ENCODE measurements at regions not wholly inside any gene's neighbourhood (a gene's known extent, or its start where the extent isn't known, plus 50 kb on each side); places are given as distances from the start of the nearest gene placed in this dataset.

DNA sequence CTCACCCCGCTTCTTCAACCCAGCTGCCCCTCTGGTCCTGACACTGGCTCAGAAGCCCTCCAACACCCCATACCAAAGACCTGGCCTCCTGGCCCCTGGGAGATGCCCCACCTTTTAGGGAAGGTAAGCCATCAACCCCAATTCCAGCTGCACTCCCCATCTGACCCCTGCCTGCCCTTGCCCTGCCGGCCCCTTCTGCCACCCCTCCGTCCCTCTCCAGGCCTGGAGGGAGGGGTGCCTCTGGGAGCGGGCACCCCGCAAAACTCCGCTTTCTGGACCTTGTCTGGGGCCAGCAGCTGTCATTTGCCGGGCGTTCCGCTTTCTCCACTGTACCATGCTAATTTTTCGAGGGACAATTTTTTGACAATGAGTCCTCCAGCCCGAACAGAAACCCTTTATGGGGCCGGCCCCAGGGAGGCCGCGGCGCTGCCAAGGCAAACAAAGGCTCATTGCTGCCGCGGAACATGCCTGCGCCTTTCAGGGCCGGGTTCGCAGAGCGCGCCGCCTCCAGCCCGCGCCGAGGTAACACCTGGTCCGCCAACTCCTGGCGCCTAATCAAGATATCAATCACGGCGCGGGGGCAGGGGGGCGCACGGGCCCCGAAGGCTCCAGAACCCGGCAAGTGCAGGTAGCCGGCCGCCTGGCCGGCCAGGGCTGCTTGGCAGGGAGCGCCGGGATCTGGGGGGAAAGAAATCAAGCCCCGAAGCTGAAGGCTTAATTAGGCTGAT is 96.0 kb downstream of the INHBB start:
- no peak for DNase-seq

DNA sequence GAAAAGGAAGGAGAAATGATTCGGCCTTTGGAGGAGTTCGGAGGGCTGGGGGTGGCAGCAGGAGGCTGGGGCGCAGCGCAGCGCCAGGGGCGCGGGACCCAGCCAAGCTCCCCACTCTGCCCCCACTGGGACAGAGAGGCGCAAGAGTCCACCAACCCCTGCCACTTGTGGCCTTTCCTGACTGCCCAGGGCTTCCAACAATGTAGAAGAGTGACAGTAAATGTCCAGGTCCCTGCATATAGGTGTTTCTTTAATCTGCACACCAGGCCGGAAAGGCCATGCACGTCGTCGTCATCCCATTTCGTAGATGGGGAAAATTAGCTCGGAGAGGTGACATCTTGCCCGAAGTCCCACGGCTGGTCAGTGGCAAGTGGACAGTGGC is 96.6 kb downstream of the INHBB start:
- DNase-seq, result no peak

- no peak for DNase-seq
Observed at GRCh38 chr2:120442923-120443571, 97.1 kb downstream of the INHBB start.

GRCh38 chr2:120443946-120444345 is 98.0 kb downstream of the INHBB start:
- DNase-seq, result no peak

GRCh38 chr2:120444691-120445240 is 98.8 kb downstream of the INHBB start:
- no peak for DNase-seq

GRCh38 chr2:120445449-120446143 is 99.7 kb downstream of the INHBB start:
- DNase-seq, result no peak

- DNase-seq, result no peak
Observed at GRCh38 chr2:120446236-120447126, 100.5 kb downstream of the INHBB start.

DNA sequence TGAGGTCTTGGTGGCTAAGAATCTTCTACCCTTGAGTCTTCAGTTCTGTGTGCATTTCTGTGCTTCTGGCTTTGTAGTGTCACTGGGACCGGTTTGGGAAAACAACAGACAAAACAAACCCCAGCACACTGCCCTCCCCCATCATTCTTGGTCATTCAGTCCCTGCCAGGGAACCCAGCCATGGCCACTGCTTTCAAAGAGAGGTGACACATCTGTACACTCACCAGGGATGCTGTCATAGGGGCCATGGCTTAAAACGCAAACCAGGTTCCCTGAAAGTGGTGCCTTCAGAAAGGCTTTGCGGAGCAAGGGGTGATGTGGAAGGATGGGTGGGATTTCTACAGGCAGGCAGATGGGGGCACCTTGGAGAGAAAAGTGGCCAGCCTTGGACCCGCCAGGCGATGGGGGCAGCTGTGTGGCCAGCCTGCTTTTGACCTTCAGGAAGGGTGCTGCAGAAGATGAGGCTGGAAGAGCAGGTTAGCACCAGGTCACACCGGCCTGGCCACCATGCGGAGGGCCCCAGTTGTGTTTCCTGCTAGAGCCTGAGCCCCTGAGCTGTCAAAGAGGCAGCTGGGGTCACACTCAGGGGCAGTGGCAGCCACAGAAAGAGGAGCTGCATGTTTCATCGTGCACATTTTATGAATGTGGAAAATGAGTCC is 101.3 kb downstream of the INHBB start:
- no peak for DNase-seq

- no peak for DNase-seq
Observed at GRCh38 chr2:120448436-120448835, 102.5 kb downstream of the INHBB start.

DNA sequence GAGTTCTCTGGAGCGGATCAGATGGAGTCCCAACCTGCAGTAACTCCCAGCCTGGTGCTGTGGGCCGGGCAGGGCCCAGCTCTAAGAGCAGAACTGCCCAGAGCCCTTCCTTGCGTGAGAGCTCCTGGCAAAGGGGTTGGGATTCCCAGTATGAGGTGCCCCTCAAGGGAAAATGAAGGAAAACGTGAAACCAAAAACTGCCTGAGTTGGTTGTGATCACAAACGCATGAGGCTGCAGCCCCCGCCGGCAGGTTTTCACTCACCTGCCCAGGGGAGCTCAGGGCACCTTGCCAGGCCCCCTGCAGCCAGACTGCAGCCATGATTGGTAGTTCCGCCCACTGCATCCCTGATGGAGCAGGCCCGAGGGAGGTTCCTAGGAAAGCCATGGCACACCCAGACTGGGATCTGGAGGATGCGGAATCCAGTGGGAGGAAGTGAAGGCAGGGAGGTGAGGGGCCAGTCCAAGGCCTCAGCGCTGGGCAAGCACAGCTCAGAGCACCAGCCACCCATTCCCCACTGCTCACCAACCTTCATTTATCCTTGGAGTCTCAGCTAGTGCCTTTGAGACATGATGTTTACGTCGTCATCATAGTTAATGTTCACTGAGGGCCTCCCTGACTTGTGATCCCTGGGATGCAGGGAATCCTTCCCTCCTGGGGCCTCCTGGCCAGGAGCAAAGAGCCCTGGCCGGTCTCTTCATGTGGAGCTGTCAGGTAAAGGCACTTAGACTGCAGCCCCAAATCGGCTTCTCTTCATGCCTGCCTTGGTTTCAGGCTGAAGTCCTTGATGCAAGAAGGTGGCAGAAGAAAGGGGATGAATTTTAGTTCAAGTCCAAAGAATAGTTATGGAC is 103.2 kb downstream of the INHBB start:
- no peak for DNase-seq

DNA sequence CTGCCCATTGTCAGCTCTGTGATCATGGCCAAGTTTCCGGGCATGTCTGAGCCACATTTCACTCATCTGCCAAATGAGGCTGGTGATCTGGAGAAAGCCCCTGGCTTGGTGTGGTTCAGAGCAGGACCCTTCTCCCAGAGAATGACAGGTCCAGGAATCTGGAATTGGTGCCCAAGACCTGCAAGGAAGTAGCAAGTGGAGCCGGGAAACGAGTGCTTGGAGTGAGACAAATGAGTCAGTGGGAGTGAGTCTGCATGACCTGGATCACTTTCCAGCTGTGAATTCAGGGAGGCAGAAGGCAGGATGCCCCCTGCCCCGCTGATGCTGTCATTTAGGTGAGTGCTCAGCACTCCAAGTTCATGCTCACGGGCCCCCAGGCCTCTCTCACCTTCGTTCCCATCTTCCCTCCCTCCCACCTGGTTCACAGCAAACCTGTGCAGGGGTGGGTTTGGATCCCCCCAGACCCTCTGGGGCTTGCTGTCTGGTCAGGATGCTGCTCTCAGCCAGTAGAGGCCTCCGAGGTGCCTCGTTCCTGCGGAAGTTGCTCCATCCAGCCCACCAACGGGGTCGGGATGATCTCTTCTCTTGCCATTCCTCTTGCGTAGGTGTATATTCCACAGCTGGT is 104.4 kb downstream of the INHBB start:
- DNase-seq, result no peak

DNA sequence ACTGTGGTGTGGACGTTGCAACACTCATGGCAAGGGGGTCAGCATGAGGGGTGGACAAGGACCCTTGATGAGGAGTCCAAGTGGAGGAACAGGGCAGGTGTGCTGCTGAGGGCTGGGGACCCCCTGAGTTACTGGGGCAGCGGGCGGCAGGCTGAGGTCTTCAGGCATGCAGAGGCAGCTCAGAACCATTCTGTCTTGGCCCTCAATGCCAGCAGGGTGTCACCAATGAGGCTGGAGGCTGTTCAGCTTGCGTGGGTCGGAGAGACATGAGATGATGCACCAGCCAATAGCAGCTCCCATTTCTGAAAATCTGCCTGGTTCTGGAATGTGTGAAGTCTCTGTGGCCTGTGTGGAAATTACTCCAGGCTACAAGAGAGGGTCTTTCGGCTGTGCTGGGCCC is 105.4 kb downstream of the INHBB start:
- no peak for DNase-seq

DNA sequence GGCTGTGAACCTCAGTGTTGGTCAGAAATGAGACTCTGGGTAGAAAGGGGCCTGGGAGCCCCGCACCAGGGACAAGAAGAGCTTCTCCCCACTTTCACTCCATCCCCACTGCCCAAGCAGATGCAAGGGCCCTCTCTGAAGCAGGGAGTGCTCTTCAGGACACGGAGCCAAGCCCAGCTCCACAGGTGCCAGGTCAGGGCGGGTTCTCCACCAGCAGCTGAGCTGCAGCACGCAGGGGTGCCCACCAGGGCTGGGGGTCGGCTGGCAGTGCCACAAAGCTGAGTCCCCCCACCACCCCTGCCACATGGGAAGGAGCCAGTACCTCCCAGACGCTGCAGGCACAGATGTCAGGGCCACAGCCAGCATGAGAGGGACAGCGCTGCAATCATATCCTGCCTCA is 106.2 kb downstream of the INHBB start:
- DNase-seq, result no peak

- DNase-seq, result no peak
Observed at GRCh38 chr2:120452945-120453634, 107.2 kb downstream of the INHBB start.

- DNase-seq, result peak in 2 of 3 donors; percentile 5 to 17
Observed at GRCh38 chr2:120453635-120453998, 107.7 kb downstream of the INHBB start.

DNA sequence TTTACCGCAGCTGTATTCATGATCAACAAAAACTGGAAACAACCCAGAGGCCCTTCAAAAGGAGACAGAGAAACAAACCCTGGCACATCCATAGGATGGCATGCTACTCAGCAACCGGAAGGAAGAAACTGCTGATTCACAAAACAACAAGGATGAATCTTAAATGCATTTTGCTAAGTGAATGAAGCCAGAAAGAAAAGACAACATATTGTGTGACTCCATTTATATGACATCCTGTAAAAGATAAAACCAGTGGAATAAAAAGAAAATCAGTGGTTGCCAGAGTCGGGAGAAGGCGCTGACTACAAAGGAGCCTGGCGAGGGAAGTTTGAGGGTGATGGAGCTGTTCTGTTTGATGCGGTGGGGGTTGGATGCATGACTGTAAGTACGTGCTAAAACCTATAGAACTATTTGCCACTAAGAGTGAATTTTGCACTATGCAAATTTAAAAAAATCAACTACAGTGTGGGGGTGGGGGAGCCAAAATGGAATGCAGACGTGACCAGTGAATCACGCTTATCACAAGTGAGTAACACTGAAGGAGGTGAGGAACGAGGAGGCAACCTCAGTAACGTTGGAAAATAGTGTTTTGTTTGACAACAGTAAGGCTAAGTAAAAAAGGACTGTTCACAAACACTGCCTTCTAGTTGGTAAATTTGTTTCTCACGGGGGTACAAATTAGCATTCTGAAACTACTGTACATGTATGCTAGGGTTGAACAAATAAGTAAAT is 108.9 kb downstream of the INHBB start:
- no peak for DNase-seq

DNA sequence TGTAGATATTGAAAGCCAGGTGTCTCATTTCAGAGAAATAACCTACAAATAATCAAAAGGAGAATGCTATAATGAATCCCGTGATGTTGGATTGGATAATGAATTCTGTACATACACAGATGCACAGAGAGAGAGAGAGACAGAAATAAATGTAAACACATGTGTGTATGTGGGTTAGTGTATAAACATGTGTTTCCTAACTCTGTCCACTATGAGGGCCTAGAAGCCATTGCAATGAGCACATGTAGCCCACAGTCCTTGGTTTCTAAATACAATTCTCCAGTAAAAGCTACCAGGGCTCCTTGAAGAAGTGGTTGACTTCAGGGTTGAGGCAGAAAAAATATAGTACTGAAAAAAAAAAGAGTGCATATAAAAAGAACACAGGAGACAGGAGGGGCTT is 109.5 kb downstream of the INHBB start:
- DNase-seq, result no peak

DNA sequence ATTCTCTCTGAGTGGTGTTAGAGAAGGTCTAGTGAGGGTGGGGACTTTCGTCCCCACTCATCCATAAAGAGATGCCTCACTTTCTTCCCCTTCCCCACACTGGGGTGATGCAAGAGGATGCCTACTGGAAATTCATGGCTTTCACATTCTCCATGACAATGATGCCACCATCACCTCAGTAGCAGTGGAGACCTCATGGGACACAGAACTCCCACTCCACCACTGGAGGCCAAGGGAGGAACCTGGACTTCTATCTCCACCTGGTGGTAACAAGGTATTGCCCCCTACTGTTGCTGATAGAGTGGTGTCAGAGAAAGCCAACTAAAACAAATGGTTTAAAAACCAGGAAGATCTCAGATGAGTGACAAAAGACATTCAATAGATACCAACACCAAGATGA is 110.9 kb downstream of the INHBB start:
- peak; percentile 29 to 40 (median 30) for DNase-seq

DNA sequence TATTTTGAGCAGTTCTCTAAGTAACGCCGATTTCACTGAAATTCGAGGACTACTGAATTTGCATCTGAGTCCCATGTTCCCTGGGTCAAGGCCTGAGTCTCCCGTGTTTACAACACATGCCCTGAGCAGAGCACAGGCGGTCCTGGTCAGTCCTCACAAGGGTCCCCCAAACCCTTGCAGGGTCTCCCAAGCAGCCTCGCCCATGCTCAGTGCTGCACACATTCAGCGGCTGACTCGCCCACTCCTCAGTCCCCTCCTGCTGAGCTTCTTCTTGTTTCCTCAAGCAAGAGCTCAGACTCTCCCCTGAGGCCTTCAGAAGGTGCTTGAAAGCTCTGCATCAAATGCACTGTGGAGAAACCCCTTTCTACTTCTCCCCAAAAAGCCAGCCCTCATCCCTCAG is 114.6 kb downstream of the INHBB start:
- DNase-seq, result no peak

GRCh38 chr2:120461092-120461491 is 115.2 kb downstream of the INHBB start:
- no peak for DNase-seq

Data from suppressor macrophage treated with lipopolysaccharide for 1 hour (primary cell).